Prostate gland (tissue), 2 donors: ENCODE measurements at regions not wholly inside any gene's neighbourhood (a gene's known extent, or its start where the extent isn't known, plus 50 kb on each side); places are given as distances from the start of the nearest gene placed in this dataset.

Experiments used
- DNase-seq: peaks from one replicate; pipeline ENCODE4 v3.0.0-alpha.2; 2019; ENCODE audit warnings: low spot score
- H3K27ac ChIP-seq, 2 donors: fragments of 200-600 bp; sonication (generic); 2 replicates each; pipeline ENCODE4 v1.5.1; 2017 to 2019
- H3K27me3 ChIP-seq: fragments of 200-600 bp; sonication (generic); replicated peaks from 2 replicates; pipeline ENCODE4 v1.5.1; 2019; ENCODE audit not compliant: insufficient read depth
- H3K36me3 ChIP-seq, 2 donors: fragments of 200-600 bp; sonication (generic); 1 replicate in 1 of 2; 2 replicates in 1 of 2; pipeline versions ENCODE4 v1.5.1 to v1.8.1; 2017 to 2019
- H3K4me1 ChIP-seq: fragments of 200-600 bp; sonication (generic); replicated peaks from 2 replicates; pipeline ENCODE4 v1.5.1; 2019
- H3K4me3 ChIP-seq, 2 donors: fragments of 200-600 bp; sonication (generic); 2 replicates each; pipeline ENCODE4 v1.5.1; 2017 to 2019
- H3K9me3 ChIP-seq: fragments of 200-600 bp; sonication (generic); 2 replicates; pipeline ENCODE4 v1.5.1; 2017
- POLR2A ChIP-seq: fragments of 450-650 bp; IDR thresholded peaks from one replicate; pipeline ENCODE4 v1.6.1; 2016; ENCODE audit warnings: antibody characterized with exemption, mild to moderate bottlenecking
- POLR2AphosphoS5 ChIP-seq: sonication (generic); formaldehyde crosslinking; IDR thresholded peaks from one replicate; pipeline ENCODE4 v1.6.1; 2017; ENCODE audit warnings: antibody characterized with exemption
- WGBS: methylation state at CpG from one replicate; pipeline ENCODE4 v1.1.5; 2018; 5-methylcytosine and 5-hydroxymethylcytosine counted together
- intact Hi-C: fragments of 100-400 bp; cut with DNase I; formaldehyde crosslinking; loops from one replicate; pipeline ENCODE4 v1.14.2; 2022
- TF ChIP-seq, protein P1 (sequence below), 4 experiments: fragments of 200-600 bp in 2 of 4; fragments of 450-650 bp in 2 of 4; sonication (generic) in 2 of 4; IDR thresholded peaks; 1 replicate in 3 of 4; 2 replicates in 1 of 4; pipeline ENCODE4 v1.5.1; 2016 to 2019; ENCODE audit warnings: antibody characterized with exemption in 4 of 4, mild to moderate bottlenecking in 2 of 4, moderate library complexity in 2 of 4

DNA sequence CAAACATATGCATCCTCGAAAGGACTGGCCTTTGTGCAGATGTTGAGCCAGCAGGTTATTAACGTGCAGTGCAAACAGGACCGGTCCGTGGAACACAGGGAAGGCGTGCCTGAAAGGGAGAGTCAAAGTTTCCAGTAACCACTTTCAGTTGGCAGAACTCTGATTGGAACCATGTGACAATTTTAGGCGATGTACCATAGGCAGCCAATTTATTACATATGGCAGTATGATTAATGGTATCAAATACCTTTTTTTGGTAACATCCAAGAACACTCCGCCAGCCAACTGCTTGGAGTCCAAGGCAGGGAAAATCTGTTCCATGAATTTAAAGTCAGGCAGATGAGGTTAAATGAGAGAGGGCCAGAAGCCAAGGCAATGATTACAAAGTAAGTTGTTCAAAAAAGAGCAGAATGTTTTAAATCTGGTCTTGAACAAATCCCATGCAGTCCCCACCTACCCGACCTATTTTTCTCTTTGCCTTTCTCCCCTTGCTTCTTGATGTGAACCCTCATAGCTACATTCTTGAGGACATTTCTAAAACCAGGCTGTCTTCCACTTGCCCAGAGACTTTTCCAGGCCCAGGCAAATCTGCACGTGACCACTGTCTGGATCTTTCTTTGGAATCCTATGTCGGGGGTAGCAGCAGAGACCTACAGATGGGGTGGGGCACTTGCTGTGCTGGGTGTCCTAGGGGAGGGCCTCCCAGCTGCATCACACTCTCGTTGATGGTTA, 351.7 kb downstream of the HRH4 start:
- DNase-seq, result no peak
- intact Hi-C loops, result no loop called here
- TF ChIP-seq, protein P1, sequence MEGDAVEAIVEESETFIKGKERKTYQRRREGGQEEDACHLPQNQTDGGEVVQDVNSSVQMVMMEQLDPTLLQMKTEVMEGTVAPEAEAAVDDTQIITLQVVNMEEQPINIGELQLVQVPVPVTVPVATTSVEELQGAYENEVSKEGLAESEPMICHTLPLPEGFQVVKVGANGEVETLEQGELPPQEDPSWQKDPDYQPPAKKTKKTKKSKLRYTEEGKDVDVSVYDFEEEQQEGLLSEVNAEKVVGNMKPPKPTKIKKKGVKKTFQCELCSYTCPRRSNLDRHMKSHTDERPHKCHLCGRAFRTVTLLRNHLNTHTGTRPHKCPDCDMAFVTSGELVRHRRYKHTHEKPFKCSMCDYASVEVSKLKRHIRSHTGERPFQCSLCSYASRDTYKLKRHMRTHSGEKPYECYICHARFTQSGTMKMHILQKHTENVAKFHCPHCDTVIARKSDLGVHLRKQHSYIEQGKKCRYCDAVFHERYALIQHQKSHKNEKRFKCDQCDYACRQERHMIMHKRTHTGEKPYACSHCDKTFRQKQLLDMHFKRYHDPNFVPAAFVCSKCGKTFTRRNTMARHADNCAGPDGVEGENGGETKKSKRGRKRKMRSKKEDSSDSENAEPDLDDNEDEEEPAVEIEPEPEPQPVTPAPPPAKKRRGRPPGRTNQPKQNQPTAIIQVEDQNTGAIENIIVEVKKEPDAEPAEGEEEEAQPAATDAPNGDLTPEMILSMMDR (IDR thresholded peaks at IDR 0.05), result no peak
- TF ChIP-seq POLR2A (no peak), POLR2AphosphoS5 (no peak)
- Histone ChIP-seq H3K27me3 (no peaks in the 10 kb centered on the region), H3K36me3 (no peaks in the 10 kb centered on the region), H3K4me3 (no peak overlapping the region), H3K9me3 (no peaks in the 10 kb centered on the region), H3K27ac (no peak overlapping the region), H3K4me1 (no peaks in the 10 kb centered on the region)
- 50% methylated on average over 11 of the region's 11 CpGs for WGBS

DNA sequence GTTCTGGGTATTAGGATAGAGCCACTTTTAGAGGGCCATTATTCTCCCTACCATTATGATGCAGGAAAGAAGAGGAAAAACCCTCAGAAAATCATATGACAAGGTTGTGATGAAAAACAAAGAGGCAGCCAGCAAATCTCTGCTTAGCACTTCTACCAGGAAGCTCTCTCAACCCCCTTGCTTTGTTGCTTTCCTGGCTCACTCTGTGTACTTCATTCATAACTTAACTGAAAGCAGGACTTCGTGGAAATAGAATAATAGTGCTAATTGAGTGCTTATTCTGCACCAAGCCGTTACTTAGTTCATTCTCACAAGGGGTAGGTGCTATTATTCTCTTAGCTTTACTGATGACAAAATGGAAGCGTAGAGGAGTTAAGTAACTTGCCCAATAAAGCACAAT, 354.1 kb downstream of the HRH4 start:
- WGBS, result 61% methylated on average over 3 of the region's 3 CpGs
- no peak for TF ChIP-seq POLR2A
- Histone ChIP-seq H3K36me3 (no peaks in the 10 kb centered on the region), H3K9me3 (no peaks in the 10 kb centered on the region), H3K27ac (no peak overlapping the region), H3K4me3 (no peak overlapping the region), H3K27me3 (no peaks in the 10 kb centered on the region), H3K4me1 (no peaks in the 10 kb centered on the region)
- intact Hi-C loops, result no loop called here
- no peak for DNase-seq

DNA sequence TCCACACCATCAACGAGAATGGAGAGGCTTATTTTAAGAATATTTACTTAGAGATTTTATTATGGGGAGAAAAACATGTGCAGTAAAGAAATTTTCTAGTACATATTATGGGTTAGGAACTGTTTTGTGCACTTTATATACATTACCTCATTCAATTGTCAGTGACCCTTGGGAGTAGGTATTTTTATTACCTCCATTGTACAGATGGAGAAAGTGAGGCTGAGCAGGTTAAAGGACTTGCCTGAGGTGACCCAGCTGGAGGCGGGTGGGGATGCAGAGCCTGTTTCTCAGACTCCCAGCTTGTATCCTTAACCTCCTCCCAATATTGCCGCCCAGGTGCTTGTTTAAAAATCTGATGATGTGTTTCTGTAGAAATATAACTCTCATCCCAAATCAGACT, 356.7 kb downstream of the HRH4 start:
- WGBS, result 71% methylated on average over 3 of the region's 3 CpGs
- DNase-seq, result no peak
- Histone ChIP-seq H3K27me3 (no peaks in the 10 kb centered on the region), H3K9me3 (no peaks in the 10 kb centered on the region), H3K4me3 (no peak overlapping the region), H3K4me1 (no peaks in the 10 kb centered on the region), H3K36me3 (no peaks in the 10 kb centered on the region), H3K27ac (no peak overlapping the region)
- intact Hi-C loops, result no loop called here
- TF ChIP-seq, protein P1 (IDR thresholded peaks at IDR 0.05), result no peak
- TF ChIP-seq POLR2AphosphoS5, result no peak
- no peak for TF ChIP-seq POLR2A

DNA sequence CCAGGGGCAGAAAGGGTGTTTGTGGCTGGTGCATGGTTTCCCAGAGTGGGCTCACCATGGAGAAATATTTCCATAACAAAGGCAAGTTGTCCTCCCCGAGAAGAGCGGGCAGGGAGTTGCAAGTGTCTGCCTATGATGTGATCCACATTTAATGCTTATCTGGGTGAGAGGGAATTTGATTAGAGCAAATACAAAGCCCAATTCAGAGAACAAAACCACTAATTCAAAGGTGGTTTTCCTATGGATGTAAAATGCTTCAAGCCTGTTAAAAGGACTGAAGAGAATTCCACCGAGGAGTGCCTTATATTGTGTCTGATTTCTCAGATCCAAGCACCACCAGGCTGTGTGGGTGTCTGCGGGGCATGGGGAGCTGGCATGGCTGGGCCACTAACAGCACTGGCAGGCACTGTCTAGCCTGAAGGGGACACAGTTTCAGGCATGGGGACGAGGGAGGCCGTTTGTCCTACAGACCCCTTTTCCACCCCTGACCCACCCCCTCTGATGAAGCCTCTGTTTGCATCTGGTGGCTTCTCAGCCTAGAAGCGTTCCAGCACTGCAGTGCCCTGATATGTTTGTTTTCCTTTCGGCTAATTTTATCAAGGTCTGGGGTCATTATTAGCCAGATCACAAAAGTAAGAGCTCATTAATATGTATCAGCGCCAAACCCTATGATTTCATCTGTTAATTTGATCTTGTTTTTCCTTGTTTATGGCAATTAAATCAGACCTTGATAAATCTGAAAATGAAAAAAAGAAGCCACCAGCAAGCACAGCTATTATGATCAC, 357.3 kb downstream of the HRH4 start:
- no peaks in the 10 kb centered on the region for H3K4me1 ChIP-seq
- no peak for DNase-seq
- H3K27me3 ChIP-seq, result no peaks in the 10 kb centered on the region
- H3K4me3 ChIP-seq, result no peak overlapping the region
- H3K27ac ChIP-seq, result no peak overlapping the region
- 52% methylated on average over 9 of the region's 9 CpGs for WGBS
- H3K9me3 ChIP-seq, result no peaks in the 10 kb centered on the region
- no peaks in the 10 kb centered on the region for H3K36me3 ChIP-seq
- intact Hi-C loops, result no loop called here
- no peak for TF ChIP-seq POLR2AphosphoS5
- TF ChIP-seq POLR2A, result no peak

DNA sequence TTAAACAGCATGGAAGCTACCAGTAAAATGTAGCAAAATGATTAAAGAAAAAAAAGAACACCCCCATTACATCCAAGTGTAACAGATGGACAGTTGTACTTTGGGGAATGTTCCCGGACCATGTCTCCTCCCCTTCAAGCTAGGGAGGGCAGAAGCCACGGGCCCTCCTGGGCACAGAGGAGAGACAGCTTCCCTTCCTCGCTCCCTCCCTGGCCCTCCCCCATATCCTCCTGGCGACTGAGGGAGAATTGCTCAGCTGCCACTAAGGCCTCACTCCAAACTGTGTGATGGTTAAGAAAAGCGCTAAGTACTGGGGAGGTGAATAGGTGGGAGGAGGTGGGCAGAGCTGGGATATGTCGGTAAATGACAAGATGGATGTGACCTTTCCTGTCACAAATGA, 358.0 kb downstream of the HRH4 start:
- no peaks in the 10 kb centered on the region for H3K27me3 ChIP-seq
- H3K36me3 ChIP-seq, result no peaks in the 10 kb centered on the region
- H3K4me3 ChIP-seq, result no peak overlapping the region
- H3K9me3 ChIP-seq, result no peaks in the 10 kb centered on the region
- H3K27ac ChIP-seq, result no peak overlapping the region
- no peak for DNase-seq
- intact Hi-C loops, result no loop called here
- H3K4me1 ChIP-seq, result no peaks in the 10 kb centered on the region
- no peak for TF ChIP-seq POLR2A
- TF ChIP-seq, protein P1 (IDR thresholded peaks at IDR 0.05), result no peak
- no peak for TF ChIP-seq POLR2AphosphoS5
- WGBS, result 54% methylated on average over 6 of the region's 6 CpGs
